VCaP (cell line): ENCODE measurements at regions not wholly inside any gene's neighbourhood (a gene's known extent, or its start where the extent isn't known, plus 50 kb on each side); places are given as distances from the start of the nearest gene placed in this dataset.
A peak's percentile ranks its signal among the peaks of the same experiment; 100 is the strongest.

Source experiments
- H3K27ac ChIP-seq: fragments of 450-650 bp; 2 replicates; pipeline ENCODE4 v1.5.1; 2017
- CTCF ChIP-seq: fragments of 450-650 bp; conservative IDR thresholded peaks from 2 replicates; pipeline ENCODE4 v1.5.1; 2017; ENCODE audit warnings: mild to moderate bottlenecking, moderate library complexity

GRCh38 chr2:181197140-181197760, 216.8 kb downstream of the UBE2E3 start:
- no peak for TF ChIP-seq CTCF
- no peak overlapping the region for H3K27ac ChIP-seq

GRCh38 chr2:181198183-181198864, 217.9 kb downstream of the UBE2E3 start:
- H3K27ac ChIP-seq = no peak overlapping the region
- TF ChIP-seq CTCF = no peak

- TF ChIP-seq CTCF = no peak
- H3K27ac ChIP-seq = no peak overlapping the region
Measured at GRCh38 chr2:181203412-181203811, 223.0 kb downstream of the UBE2E3 start.

- no peak overlapping the region for H3K27ac ChIP-seq
- TF ChIP-seq CTCF = no peak
Measured at GRCh38 chr2:181203916-181204315, 223.5 kb downstream of the UBE2E3 start.

DNA sequence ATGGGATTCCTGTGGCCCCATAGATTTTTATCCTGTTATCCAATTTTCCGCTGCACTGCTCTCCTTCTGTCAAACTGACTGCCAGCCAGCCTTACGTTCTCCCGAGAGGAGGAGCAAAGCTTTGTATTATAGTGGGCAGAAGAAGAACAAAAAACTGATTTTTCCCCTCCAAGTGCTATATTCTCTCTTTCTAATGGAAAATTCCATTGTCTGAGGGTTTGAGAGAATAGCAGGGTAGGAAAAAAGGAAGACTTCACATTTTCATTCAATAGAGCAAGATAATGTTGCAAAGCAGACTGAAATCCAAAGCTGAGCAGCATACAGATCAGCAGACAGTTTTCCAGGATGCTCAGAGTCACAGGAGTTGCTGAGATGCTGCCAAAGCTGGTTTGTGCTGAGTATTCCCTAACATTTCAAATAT, 238.0 kb downstream of the UBE2E3 start:
- no peak overlapping the region for H3K27ac ChIP-seq
- TF ChIP-seq CTCF = no peak

DNA sequence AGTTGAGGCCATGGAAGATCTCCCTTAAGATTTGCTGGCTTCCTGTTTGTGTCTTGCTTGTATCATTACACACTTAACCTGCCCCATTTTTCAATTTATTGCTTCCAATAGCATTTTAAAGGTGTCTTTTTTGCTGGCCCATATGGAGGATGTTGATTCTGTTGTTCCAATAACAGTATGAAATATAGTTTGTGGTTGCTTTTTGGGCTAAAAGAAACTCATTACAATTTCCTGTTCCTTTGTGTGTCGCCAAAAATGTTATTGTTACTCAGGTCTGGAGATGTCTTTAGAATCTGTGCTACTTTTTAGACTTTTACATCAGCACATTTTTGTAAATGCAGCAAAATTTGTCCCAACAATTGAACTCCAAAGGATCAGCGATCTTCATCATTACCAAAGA, 234.0 kb upstream of the ITGA4 start:
- peak overlapping the region; percentile 32 for H3K27ac ChIP-seq
- TF ChIP-seq CTCF = no peak

DNA sequence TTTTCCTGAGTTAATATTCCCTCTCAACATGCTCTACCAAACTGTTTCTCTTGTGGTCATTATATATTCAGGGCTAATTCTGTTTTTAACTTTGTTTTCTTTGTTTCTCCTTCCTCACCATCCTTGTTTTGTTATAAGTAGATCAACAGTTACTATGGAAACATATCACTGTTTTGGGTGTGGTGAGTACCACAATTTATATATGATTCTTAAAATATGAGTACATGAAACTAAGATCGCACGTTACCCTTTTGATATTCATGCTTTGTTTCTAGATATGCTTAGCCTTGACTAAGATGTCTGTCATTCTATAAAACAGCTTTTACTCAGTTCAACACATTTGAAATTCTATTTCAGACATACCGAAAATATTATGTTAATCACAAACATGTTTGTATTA, 232.3 kb upstream of the ITGA4 start:
- no peak for TF ChIP-seq CTCF
- H3K27ac ChIP-seq = no peak overlapping the region; the same call in 1 of the 2 replicates
